Activated T-cell treated with anti-CD3 and anti-CD28 coated beads, Interleukin-2, amount 50 U/mL, for 72 hours (primary cell): ENCODE measurements at regions not wholly inside any gene's neighbourhood (a gene's known extent, or its start where the extent isn't known, plus 50 kb on each side); places are given as distances from the start of the nearest gene placed in this dataset.

Source experiments
- ATAC-seq, 2 donors: fragments of 150-1000 bp; cut with Tn5 transposase; replicated peaks in 1 of 2; 2 replicates each; pipeline ENCODE4 v1.10.0; 2021; ENCODE audit warnings: moderate library complexity in 2 of 2, mild to moderate bottlenecking in 1 of 2
- DNase-seq, 2 donors: peaks; one replicate each; pipeline ENCODE4 v3.0.0; 2021 to 2022; ENCODE audit warnings: mixed read lengths in 1 of 2
- H3K27ac Mint-ChIP-seq: one replicate; pipeline ENCODE4 v1.8.0; 2022; ENCODE audit warnings: mild to moderate bottlenecking, moderate library complexity, mixed read lengths
- H3K27me3 Mint-ChIP-seq: one replicate; pipeline ENCODE4 v1.8.0; 2022; ENCODE audit warnings: low read depth, mixed read lengths
- H3K36me3 Mint-ChIP-seq, 2 donors: one replicate each; pipeline ENCODE4 v1.8.0; 2022; ENCODE audit warnings: mixed read lengths in 2 of 2, mild to moderate bottlenecking in 1 of 2; ENCODE audit not compliant: insufficient read depth in 2 of 2
- H3K4me1 Mint-ChIP-seq: one replicate; pipeline ENCODE4 v1.8.0; 2022; ENCODE audit warnings: low read depth, mixed read lengths
- H3K4me3 Mint-ChIP-seq, 2 donors: one replicate each; pipeline ENCODE4 v1.8.0; 2022; ENCODE audit warnings: mild to moderate bottlenecking in 2 of 2, mixed read lengths in 2 of 2, moderate library complexity in 2 of 2
- H3K9me3 Mint-ChIP-seq, 2 donors: one replicate each; pipeline ENCODE4 v1.8.0; 2022; ENCODE audit warnings: mixed read lengths in 2 of 2

DNA sequence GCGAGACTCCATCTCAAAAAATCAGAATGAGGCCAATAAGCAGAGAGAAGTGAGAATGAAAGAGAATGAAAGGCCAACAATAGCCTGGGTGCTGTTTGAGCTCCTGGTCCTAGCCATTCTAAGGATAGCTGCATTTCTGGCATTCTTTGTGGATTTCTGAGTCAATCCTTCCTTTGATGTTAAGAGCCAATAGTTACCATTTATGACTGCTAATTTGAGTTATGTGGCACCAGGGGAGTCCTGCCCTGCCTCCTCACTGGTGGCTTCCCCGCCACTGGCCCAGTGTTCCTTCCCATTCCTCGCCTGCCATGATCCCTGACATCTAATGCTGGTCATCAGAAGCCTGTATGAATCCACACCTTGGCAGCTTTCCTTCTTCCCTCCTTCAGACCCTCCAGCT is 991.2 kb downstream of the UQCRFS1 start:
- ATAC-seq (no peak), DNase-seq (no peak)
- Mint-ChIP-seq H3K9me3 (peaks cover 2 to 5% of the 10 kb centered on the region in 2 donors), H3K27ac (no peak overlapping the region), H3K27me3 (no peaks in the 10 kb centered on the region), H3K4me1 (no peaks in the 10 kb centered on the region), H3K36me3 (peaks cover 0 to 1% of the 10 kb centered on the region in 2 donors), H3K4me3 (no peak overlapping the region)

GRCh38 chr19:28218728-28219127 is 994.2 kb downstream of the UQCRFS1 start:
- no peak for DNase-seq
- no peaks in the 10 kb centered on the region for H3K27me3 Mint-ChIP-seq
- peaks cover 0 to 1% of the 10 kb centered on the region in 2 donors for H3K36me3 Mint-ChIP-seq
- H3K27ac Mint-ChIP-seq = no peak overlapping the region
- ATAC-seq = no peak
- no peak overlapping the region for H3K4me3 Mint-ChIP-seq
- peaks cover 2 to 9% of the 10 kb centered on the region in 2 donors for H3K9me3 Mint-ChIP-seq
- no peaks in the 10 kb centered on the region for H3K4me1 Mint-ChIP-seq

GRCh38 chr19:28217022-28217421 is 995.9 kb downstream of the UQCRFS1 start:
- no peak for ATAC-seq
- Mint-ChIP-seq H3K36me3 (peaks cover 1% of the 10 kb centered on the region in 2 donors), H3K27me3 (no peaks in the 10 kb centered on the region), H3K4me1 (no peaks in the 10 kb centered on the region), H3K9me3 (peaks cover 3 to 9% of the 10 kb centered on the region in 2 donors), H3K4me3 (no peak overlapping the region), H3K27ac (no peak overlapping the region)
- DNase-seq = no peak

- no peaks in the 10 kb centered on the region for H3K4me1 Mint-ChIP-seq
Measured at GRCh38 chr19:28213470-28214082, 999.4 kb downstream of the UQCRFS1 start.

DNA sequence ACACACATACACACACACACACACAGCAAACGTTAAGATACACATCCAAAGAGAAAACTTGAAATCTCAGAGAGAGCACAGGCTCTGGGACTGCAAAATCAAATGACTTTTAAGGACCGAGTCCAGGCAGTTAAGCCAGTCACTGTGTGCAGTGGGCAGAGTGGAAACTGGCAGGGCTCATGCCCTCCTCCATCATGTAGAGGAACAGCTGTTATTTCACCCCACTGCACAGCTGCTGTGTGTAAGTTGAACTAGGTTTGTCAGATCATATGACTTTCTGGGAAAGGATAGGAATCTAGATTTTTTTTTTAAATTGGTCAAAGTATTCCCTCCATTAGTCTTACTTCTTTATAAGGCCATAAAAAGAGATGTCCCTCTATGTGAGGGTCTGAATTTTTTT is 1002.1 kb downstream of the UQCRFS1 start:
- H3K4me1 Mint-ChIP-seq = no peaks in the 10 kb centered on the region
- H3K4me3 Mint-ChIP-seq = no peak overlapping the region
- H3K9me3 Mint-ChIP-seq = peaks cover 5 to 13% of the 10 kb centered on the region in 2 donors
- peaks cover 0 to 3% of the 10 kb centered on the region in 2 donors for H3K36me3 Mint-ChIP-seq
- H3K27ac Mint-ChIP-seq = no peak overlapping the region
- H3K27me3 Mint-ChIP-seq = no peaks in the 10 kb centered on the region
- DNase-seq = no peak
- no peak for ATAC-seq

More at GRCh38 chr19:28213470-28214082, 999.4 kb downstream of the UQCRFS1 start:
- DNase-seq = no peak
- H3K9me3 Mint-ChIP-seq = peaks cover 5 to 7% of the 10 kb centered on the region in 2 donors
- ATAC-seq = no peak
- H3K27ac Mint-ChIP-seq = no peak overlapping the region
- H3K4me3 Mint-ChIP-seq = no peak overlapping the region
- H3K27me3 Mint-ChIP-seq = no peaks in the 10 kb centered on the region
- H3K36me3 Mint-ChIP-seq = peaks cover 1% of the 10 kb centered on the region in 2 donors

- Mint-ChIP-seq H3K27ac (no peak overlapping the region), H3K36me3 (peaks cover under 1 to 3% of the 10 kb centered on the region in 2 donors)
- no peak for ATAC-seq
Measured at GRCh38 chr19:28208745-28209144, 1004.2 kb downstream of the UQCRFS1 start.

GRCh38 chr19:28207244-28207643 is 1005.7 kb downstream of the UQCRFS1 start:
- ATAC-seq = no peak
- H3K9me3 Mint-ChIP-seq = peaks cover 11 to 12% of the 10 kb centered on the region in 2 donors
- H3K36me3 Mint-ChIP-seq = peaks cover 2 to 4% of the 10 kb centered on the region in 2 donors
- H3K4me1 Mint-ChIP-seq = no peaks in the 10 kb centered on the region
- no peak for DNase-seq
- H3K27ac Mint-ChIP-seq = no peak overlapping the region
- H3K4me3 Mint-ChIP-seq = no peak overlapping the region
- no peaks in the 10 kb centered on the region for H3K27me3 Mint-ChIP-seq

More at GRCh38 chr19:28208745-28209144, 1004.2 kb downstream of the UQCRFS1 start:
- DNase-seq = no peak
- Mint-ChIP-seq H3K4me3 (no peak overlapping the region), H3K27me3 (no peaks in the 10 kb centered on the region), H3K9me3 (peaks cover 9 to 11% of the 10 kb centered on the region in 2 donors), H3K4me1 (no peaks in the 10 kb centered on the region)

GRCh38 chr19:28201462-28201943 is 1011.4 kb downstream of the UQCRFS1 start:
- ATAC-seq (no peak), DNase-seq (no peak)
- Mint-ChIP-seq H3K27ac (no peak overlapping the region), H3K9me3 (peaks cover 7 to 13% of the 10 kb centered on the region in 2 donors), H3K4me1 (no peaks in the 10 kb centered on the region), H3K27me3 (no peaks in the 10 kb centered on the region), H3K4me3 (no peak overlapping the region), H3K36me3 (peaks cover 2% of the 10 kb centered on the region in 2 donors)

- Mint-ChIP-seq H3K9me3 (peaks cover 7 to 14% of the 10 kb centered on the region in 2 donors), H3K27me3 (no peaks in the 10 kb centered on the region), H3K36me3 (peaks cover 2% of the 10 kb centered on the region in 2 donors), H3K4me1 (no peaks in the 10 kb centered on the region), H3K4me3 (no peak overlapping the region), H3K27ac (no peak overlapping the region)
- no peak for ATAC-seq
- DNase-seq = no peak
Measured at GRCh38 chr19:28199323-28199722, 1013.6 kb downstream of the UQCRFS1 start.

- Mint-ChIP-seq H3K4me3 (no peak overlapping the region), H3K9me3 (peaks cover 3 to 11% of the 10 kb centered on the region in 2 donors), H3K27me3 (no peaks in the 10 kb centered on the region), H3K27ac (no peak overlapping the region), H3K36me3 (no peaks in the 10 kb centered on the region), H3K4me1 (no peaks in the 10 kb centered on the region)
- no peak for ATAC-seq
- DNase-seq = no peak
Measured at GRCh38 chr19:28196961-28197360, 1016.0 kb downstream of the UQCRFS1 start.

- DNase-seq = no peak
- no peaks in the 10 kb centered on the region for H3K4me1 Mint-ChIP-seq
- no peak overlapping the region for H3K27ac Mint-ChIP-seq
- peaks cover 3 to 5% of the 10 kb centered on the region in 2 donors for H3K9me3 Mint-ChIP-seq
- no peak for ATAC-seq
- H3K4me3 Mint-ChIP-seq = no peak overlapping the region
- H3K27me3 Mint-ChIP-seq = no peaks in the 10 kb centered on the region
- H3K36me3 Mint-ChIP-seq = no peaks in the 10 kb centered on the region
Measured at GRCh38 chr19:28196101-28196500, 1016.9 kb downstream of the UQCRFS1 start.

DNA sequence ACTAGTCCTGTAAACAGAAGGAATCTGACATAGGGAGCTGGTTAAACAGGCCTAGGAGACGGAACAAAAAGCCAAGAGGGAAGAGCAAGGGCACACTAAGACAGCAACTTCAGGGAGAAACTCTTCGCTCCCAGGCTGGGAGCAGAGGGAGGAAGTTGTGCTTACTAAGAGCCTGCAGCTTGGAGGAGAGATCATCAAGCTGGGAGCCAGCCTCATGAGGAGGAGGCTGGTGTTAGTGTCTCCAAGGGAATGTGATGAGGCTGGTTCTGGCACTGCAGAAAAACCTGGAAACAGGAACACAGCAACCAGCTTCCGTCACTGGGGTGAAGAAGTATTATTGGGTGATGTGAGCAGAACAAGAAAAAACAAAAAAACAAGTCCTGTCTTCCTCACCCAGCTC is 1027.3 kb downstream of the UQCRFS1 start:
- Mint-ChIP-seq H3K4me1 (no peaks in the 10 kb centered on the region), H3K27ac (no peak overlapping the region), H3K4me3 (no peak overlapping the region), H3K9me3 (peaks cover 0 to 5% of the 10 kb centered on the region in 2 donors), H3K27me3 (no peaks in the 10 kb centered on the region), H3K36me3 (no peaks in the 10 kb centered on the region)
- DNase-seq = no peak
- no peak for ATAC-seq

- Mint-ChIP-seq H3K4me3 (no peak overlapping the region), H3K27me3 (no peaks in the 10 kb centered on the region), H3K27ac (no peak overlapping the region), H3K4me1 (no peaks in the 10 kb centered on the region), H3K36me3 (no peaks in the 10 kb centered on the region), H3K9me3 (peaks cover 0 to 5% of the 10 kb centered on the region in 2 donors)
- DNase-seq (no peak), ATAC-seq (no peak)
Measured at GRCh38 chr19:28184997-28185396, 1028.0 kb downstream of the UQCRFS1 start.

- Mint-ChIP-seq H3K4me3 (no peak overlapping the region), H3K9me3 (peaks cover 9 to 22% of the 10 kb centered on the region in 2 donors), H3K36me3 (peaks cover 4% of the 10 kb centered on the region in 2 donors), H3K4me1 (no peaks in the 10 kb centered on the region), H3K27me3 (no peaks in the 10 kb centered on the region), H3K27ac (no peak overlapping the region)
- ATAC-seq = no peak
- no peak for DNase-seq
Measured at GRCh38 chr19:28176193-28176592, 1036.8 kb downstream of the UQCRFS1 start.
